ENCODE measurements at regions not wholly inside any gene's neighbourhood (a gene's known extent, or its start where the extent isn't known, plus 50 kb on each side); places are given as distances from the start of the nearest gene placed in this dataset.
A peak's percentile ranks its signal among the peaks of the same experiment; 100 is the strongest.

GRCh38 chr3:59321881-59322540 lies 272.2 kb upstream of the CFAP20DC start:
- DNase-seq, result no peak

DNA sequence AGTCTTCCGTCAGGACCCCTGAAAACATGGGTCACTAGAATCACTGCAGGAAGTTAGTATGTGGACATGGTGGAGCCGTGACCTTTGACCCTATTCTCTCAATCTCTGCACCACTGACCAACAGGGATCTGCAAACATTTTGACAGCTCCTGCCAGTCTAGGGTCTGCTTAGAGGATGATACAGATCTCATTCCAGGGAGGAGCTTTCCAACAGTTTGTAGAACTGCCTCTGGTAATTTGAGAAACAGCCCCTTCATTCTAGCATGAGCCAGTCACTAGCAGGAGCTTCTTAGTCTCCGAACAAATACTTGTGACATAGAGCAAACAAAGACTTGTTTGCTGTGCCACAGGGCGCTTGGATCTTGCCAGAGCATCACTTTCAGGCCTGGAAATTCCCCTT lies 270.3 kb upstream of the CFAP20DC start:
- DNase-seq, result no peak

GRCh38 chr3:59319442-59319841 lies 269.6 kb upstream of the CFAP20DC start:
- no peak for DNase-seq

GRCh38 chr3:59318881-59319280 lies 269.1 kb upstream of the CFAP20DC start:
- no peak for DNase-seq

GRCh38 chr3:59317386-59317785 lies 267.6 kb upstream of the CFAP20DC start:
- DNase-seq, result no peak

- no peak for DNase-seq
Measured at GRCh38 chr3:59316688-59317275, 267.0 kb upstream of the CFAP20DC start.

- DNase-seq, result peak; percentile 46
Measured at GRCh38 chr3:59313365-59313764, 263.5 kb upstream of the CFAP20DC start.

- no peak for DNase-seq
Measured at GRCh38 chr3:59311231-59311630, 261.4 kb upstream of the CFAP20DC start.

DNA sequence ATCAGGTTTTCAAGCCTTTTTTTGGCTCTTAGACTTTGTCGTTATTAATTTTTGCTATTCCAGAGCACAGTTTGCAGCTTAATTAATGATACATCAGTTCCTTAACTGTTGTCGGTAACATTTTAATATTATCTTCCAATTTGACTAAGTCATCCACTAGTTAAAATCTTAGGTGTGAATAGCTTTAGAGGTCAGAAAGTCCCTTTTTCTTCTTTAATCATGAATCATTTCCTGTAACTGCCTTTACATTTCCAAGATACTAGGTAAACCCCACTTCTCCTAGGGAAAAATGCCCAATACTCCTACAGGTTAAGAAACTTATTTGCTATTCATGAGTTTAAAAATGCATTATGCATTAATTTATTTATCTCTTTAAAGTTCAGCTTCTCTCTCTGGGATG lies 260.9 kb upstream of the CFAP20DC start:
- DNase-seq, result no peak

DNA sequence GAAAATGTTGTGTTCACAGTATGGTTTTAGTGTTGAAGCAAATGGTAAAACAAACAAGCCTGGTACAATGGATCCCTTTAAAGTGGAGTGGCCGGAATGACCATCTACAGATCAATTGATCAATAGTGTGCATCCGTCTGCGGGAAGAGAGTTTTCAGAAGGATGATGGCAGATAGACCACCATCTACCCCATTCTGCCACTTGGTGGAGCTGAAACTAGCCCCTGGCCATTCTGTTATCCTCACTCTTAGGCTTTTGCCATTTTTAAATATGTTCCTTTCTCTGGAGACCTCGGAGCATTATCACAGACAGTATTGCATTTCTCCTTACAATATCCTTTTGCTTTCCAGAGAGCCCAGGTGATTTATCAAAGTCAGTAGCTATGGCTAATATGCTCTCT lies 258.9 kb upstream of the CFAP20DC start:
- no peak for DNase-seq

DNA sequence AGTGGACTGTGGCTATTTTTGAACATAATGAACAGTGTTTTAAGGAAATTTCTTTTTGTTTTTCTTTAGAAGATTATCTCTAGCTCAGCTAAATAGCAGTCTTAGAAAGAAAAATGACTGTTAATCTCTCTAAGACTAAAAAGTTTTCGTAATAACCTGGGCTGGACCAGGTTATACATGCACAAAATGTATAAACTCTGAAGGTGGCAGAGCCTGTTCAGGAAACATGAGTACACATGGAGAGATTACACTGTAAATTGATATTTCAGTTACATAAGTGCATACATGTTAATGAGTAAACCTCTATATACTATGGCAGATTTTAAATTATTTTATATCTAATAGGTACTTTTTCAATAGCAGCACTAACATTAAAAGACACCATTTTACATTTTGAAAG lies 258.2 kb upstream of the CFAP20DC start:
- no peak for DNase-seq

GRCh38 chr3:59306436-59306835 lies 256.6 kb upstream of the CFAP20DC start:
- no peak for DNase-seq

DNA sequence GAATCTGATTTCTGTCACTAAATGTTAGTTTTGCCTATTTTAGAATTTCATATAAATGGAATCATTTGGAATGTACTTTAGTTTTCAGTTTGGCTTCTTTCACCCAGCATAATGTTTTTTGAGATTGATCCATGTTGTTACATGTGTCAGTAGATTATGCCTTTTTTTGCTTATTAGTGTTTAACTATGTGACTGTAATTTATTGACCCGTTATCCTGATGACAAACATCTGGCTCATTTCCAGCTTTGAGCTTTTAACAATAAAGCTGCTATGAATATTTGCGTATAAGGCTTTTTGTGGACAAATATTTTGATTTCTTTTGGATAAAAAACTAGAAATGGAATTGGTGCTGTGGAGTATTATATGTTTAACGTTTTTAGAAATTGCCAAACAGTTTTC lies 254.5 kb upstream of the CFAP20DC start:
- no peak for DNase-seq

GRCh38 chr3:59303452-59303851 lies 253.6 kb upstream of the CFAP20DC start:
- no peak for DNase-seq

DNA sequence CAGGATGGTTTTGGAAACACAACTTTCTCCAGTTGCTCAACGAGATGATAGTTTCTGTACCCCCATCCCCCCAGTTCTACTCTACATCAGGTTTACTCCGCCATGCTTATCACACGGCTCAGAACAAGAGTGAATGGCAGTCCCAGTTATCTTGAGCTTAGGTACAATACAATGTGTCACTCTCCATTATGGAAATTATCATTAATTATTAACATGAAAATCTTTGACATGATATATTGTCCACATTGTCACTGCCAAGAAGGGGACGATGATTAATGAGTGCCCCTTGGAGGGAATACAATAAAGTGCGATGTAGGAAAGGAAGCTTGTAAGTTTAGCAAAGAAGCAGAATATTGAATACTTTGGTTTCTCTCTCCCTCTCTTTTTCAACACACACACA lies 252.6 kb upstream of the CFAP20DC start:
- DNase-seq, result no peak

DNA sequence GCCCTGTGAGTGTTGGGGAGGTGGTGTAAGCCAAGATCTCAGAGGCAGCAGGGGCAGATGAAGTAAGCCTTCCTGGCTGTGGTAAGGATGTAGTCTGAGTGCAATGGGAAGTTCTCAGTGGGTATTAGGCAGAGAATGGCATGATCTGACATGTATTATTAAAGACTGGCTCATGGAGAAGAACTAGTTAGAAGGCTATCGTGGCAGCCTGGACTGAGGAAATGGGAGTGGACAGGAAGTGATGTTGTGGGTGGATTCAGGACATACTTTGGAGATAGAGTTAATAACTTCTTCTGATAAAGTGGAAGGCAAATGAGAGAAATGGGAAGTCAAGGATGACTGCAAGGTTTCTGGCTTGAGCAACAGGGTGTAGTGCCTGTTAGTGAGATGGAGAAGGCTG lies 250.9 kb upstream of the CFAP20DC start:
- DNase-seq, result no peak

GRCh38 chr3:59299561-59299960 lies 249.7 kb upstream of the CFAP20DC start:
- no peak for DNase-seq

DNA sequence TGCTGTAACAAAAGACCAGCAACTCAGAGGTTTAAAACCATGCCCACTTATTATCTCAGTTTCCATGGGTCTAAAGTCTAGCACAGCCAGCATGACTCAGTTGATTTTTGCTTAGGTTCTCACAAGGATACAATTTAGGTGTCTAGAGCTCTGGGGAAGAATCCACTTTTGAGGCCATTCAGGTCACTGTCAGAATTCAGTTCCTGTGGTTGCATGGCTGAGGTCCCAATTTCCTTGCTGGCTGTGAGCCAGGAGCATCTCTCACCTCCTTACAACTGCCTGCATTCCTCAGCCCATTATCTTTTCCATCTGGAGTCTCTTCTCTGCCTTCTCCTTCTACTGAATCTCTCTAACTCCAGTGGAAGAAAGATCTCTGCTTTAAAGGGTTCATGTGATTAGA lies 240.5 kb upstream of the CFAP20DC start:
- no peak for DNase-seq

- no peak for DNase-seq
Measured at GRCh38 chr3:59289831-59290230, 240.0 kb upstream of the CFAP20DC start.

GRCh38 chr3:59288951-59289350 lies 239.1 kb upstream of the CFAP20DC start:
- no peak for DNase-seq

DNA sequence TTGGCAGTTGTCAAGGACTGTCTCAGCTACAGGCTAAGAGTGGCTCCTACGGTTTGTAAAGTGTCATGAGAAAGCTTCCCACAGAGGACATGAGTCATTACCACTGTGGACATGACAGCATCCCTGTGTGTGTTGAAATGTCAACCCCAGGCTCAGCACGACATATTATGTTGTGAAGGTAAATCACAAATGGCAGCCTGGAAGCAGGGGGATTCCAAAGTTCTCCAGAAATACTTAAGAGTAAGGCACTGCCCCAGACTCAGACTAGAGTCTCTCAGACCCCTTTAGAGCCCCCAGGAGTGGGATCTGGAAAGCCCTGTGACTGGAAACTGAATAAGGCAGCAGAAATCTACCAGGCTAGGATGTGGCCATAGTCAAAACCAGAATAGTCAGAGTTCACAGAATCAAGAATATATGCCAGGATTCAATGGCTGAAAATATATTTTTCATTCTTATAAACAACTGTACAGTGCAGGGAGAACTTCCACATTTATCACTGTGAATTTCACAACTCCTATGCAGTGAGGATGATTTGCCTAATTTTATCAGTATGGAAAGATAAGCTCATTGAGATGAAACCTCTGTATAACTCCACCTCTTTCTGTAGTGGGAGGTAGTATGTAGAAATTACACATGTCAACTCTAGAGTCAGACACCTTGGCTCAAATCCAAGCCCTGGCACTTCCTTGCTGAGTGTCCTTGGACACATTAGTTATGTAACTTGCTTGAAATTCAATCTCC lies 237.1 kb upstream of the CFAP20DC start:
- peak; percentile 47 for DNase-seq

- no peak for DNase-seq
Measured at GRCh38 chr3:59285560-59285959, 235.7 kb upstream of the CFAP20DC start.

DNA sequence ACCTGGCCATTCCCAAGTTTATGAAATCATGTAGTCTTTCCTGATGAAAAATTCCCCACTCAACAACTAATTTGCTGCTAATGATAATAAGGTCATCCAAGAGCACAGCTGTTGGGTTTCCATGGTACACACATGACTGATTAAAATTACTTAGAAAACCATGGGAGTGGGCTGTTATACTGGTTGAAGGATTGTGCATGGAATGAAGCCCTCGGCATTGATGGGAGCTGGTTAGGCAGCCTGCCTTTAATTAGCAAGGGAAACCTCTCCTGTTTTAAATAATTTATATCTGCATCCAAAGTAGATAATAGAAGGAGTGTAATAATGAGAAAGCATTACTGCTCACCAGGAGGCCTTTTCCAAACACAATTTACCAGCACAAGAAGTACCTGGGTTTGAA lies 235.1 kb upstream of the CFAP20DC start:
- no peak for DNase-seq

- no peak for DNase-seq
Measured at GRCh38 chr3:59280113-59280512, 230.3 kb upstream of the CFAP20DC start.

Data from stimulated activated CD4-positive, alpha-beta T cell treated with anti-CD3 and anti-CD28 coated beads, Interleukin-4, amount 100 ng/mL, for 24 hours (primary cell).